ENCODE measurements at regions not wholly inside any gene's neighbourhood (a gene's known extent, or its start where the extent isn't known, plus 50 kb on each side); places are given as distances from the start of the nearest gene placed in this dataset.

DNA sequence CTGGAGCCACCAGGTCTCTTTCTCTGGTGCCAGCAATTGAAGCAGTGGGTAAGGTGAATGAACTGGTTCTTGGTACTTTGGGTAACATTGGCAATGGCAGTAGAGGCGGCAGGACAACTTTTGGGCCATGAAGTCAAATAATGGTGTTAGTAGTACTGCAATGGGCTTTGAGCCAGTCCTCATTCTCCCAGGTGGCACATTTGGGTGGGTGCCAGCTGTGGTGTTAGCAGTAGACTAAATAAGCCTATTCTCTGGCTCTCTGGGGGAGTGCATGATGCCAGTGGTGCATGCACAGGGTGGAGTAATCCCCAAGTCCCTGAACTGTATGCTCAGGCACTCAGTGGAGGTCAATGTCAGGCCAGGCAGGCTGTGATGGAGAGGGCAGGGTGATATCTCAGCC is 120.2 kb upstream of the LRRTM4 start:
- Histone ChIP-seq H3K4me2 (ENCODE audit: low read depth, low read length, poor library complexity, severe bottlenecking) (no peak overlapping the region), H3K27me3 (ENCODE audit: insufficient read depth, low read length, poor library complexity, severe bottlenecking) (no peaks in the 10 kb centered on the region), H3K79me2 (ENCODE audit: insufficient read depth, low read length) (no peaks in the 10 kb centered on the region), H4K20me1 (ENCODE audit: insufficient read depth, low read length, poor library complexity, severe bottlenecking) (no peaks in the 10 kb centered on the region), H3K9me2 (replicated peaks; ENCODE audit: low read depth, low read length) (no peaks in the 10 kb centered on the region), H2AFZ (ENCODE audit: low read length) (no peak overlapping the region), H3K9me3 (ENCODE audit: insufficient read depth, low read depth, low read length) (no peaks in the 10 kb centered on the region), H3K4me1 (ENCODE audit: insufficient read depth, low read length, poor library complexity, severe bottlenecking) (no peaks in the 10 kb centered on the region), H3F3A (ENCODE audit: low read depth) (no peaks in the 10 kb centered on the region), H3K9ac (ENCODE audit: low read depth, low read length, poor library complexity, severe bottlenecking) (no peak overlapping the region), H3K4me3 (ENCODE audit: low read length, poor library complexity, severe bottlenecking) (no peak overlapping the region), H3K36me3 (ENCODE audit: insufficient read depth, low read length) (no peaks in the 10 kb centered on the region)
- TF ChIP-seq EZH2phosphoT487 (IDR thresholded peaks at IDR 0.05; ENCODE audit: borderline replicate concordance), result no peak
- TF ChIP-seq, protein P1, sequence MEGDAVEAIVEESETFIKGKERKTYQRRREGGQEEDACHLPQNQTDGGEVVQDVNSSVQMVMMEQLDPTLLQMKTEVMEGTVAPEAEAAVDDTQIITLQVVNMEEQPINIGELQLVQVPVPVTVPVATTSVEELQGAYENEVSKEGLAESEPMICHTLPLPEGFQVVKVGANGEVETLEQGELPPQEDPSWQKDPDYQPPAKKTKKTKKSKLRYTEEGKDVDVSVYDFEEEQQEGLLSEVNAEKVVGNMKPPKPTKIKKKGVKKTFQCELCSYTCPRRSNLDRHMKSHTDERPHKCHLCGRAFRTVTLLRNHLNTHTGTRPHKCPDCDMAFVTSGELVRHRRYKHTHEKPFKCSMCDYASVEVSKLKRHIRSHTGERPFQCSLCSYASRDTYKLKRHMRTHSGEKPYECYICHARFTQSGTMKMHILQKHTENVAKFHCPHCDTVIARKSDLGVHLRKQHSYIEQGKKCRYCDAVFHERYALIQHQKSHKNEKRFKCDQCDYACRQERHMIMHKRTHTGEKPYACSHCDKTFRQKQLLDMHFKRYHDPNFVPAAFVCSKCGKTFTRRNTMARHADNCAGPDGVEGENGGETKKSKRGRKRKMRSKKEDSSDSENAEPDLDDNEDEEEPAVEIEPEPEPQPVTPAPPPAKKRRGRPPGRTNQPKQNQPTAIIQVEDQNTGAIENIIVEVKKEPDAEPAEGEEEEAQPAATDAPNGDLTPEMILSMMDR (conservative IDR thresholded peaks at IDR 0.05; ENCODE audit: low read length), result no peak

DNA sequence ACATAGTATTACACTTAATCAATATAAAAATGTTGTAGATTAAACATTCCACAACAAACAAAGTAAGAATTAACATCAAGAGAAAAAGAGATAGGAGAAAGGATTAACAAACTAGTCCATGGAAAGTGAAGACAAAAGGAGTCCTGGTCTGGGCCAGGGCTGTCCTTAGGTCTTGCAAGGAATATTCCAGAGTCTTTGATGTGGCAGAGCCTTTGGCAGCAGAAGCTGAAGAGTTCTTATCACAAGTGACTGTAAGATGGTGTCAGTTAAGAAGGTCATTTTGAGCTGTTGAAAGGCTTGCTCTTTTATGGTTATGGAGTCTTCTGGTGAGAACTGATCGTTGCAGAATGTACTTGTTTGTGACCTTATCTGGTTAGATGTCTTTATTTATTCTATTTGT is 127.7 kb upstream of the LRRTM4 start:
- Histone ChIP-seq H3K9me3 (ENCODE audit: insufficient read depth, low read depth, low read length) (no peaks in the 10 kb centered on the region), H3K4me3 (ENCODE audit: low read length, poor library complexity, severe bottlenecking) (no peak overlapping the region), H3K9me2 (replicated peaks; ENCODE audit: low read depth, low read length) (no peaks in the 10 kb centered on the region), H3K79me2 (ENCODE audit: insufficient read depth, low read length) (no peaks in the 10 kb centered on the region), H4K20me1 (ENCODE audit: insufficient read depth, low read length, poor library complexity, severe bottlenecking) (no peaks in the 10 kb centered on the region), H3K4me1 (ENCODE audit: insufficient read depth, low read length, poor library complexity, severe bottlenecking) (no peaks in the 10 kb centered on the region), H3F3A (ENCODE audit: low read depth) (no peaks in the 10 kb centered on the region), H3K4me2 (ENCODE audit: low read depth, low read length, poor library complexity, severe bottlenecking) (no peak overlapping the region), H3K27me3 (ENCODE audit: insufficient read depth, low read length, poor library complexity, severe bottlenecking) (no peaks in the 10 kb centered on the region), H3K9ac (ENCODE audit: low read depth, low read length, poor library complexity, severe bottlenecking) (no peak overlapping the region), H3K36me3 (ENCODE audit: insufficient read depth, low read length) (no peaks in the 10 kb centered on the region), H2AFZ (ENCODE audit: low read length) (no peak overlapping the region)
- TF ChIP-seq, protein P1 (conservative IDR thresholded peaks at IDR 0.05; ENCODE audit: low read length), result no peak
- TF ChIP-seq EZH2phosphoT487 (IDR thresholded peaks at IDR 0.05; ENCODE audit: borderline replicate concordance), result no peak

DNA sequence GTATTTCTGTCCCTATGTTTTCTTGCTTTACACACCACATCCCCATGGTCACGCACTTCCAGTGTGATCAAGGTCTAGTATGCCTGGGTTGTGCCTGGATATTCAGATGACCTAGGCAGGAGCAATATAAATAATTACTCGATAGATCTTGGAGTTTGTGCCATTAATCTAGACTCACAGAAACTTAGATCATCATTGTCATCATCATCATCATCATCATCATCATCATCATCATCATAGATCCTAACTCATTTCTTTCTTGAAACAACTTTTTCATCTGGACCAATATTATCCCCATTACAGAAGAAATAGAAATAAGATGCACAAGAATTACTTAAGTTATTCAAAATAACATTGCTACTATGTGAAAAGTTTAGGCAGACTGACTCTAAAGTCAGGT is 130.3 kb upstream of the LRRTM4 start:
- Histone ChIP-seq H3F3A (ENCODE audit: low read depth) (no peaks in the 10 kb centered on the region), H3K79me2 (ENCODE audit: insufficient read depth, low read length) (no peaks in the 10 kb centered on the region), H3K27me3 (ENCODE audit: insufficient read depth, low read length, poor library complexity, severe bottlenecking) (no peaks in the 10 kb centered on the region), H3K4me2 (ENCODE audit: low read depth, low read length, poor library complexity, severe bottlenecking) (no peak overlapping the region), H3K9me2 (replicated peaks; ENCODE audit: low read depth, low read length) (no peaks in the 10 kb centered on the region), H3K4me1 (ENCODE audit: insufficient read depth, low read length, poor library complexity, severe bottlenecking) (no peaks in the 10 kb centered on the region), H3K9ac (ENCODE audit: low read depth, low read length, poor library complexity, severe bottlenecking) (no peak overlapping the region), H4K20me1 (ENCODE audit: insufficient read depth, low read length, poor library complexity, severe bottlenecking) (no peaks in the 10 kb centered on the region), H3K4me3 (ENCODE audit: low read length, poor library complexity, severe bottlenecking) (no peak overlapping the region), H3K9me3 (ENCODE audit: insufficient read depth, low read depth, low read length) (no peaks in the 10 kb centered on the region), H3K36me3 (ENCODE audit: insufficient read depth, low read length) (no peaks in the 10 kb centered on the region), H2AFZ (ENCODE audit: low read length) (no peak overlapping the region)
- no peak for TF ChIP-seq EZH2phosphoT487 (IDR thresholded peaks at IDR 0.05; ENCODE audit: borderline replicate concordance)
- TF ChIP-seq, protein P1 (conservative IDR thresholded peaks at IDR 0.05; ENCODE audit: low read length), result no peak

Data from Loucy (cell line).